Activated CD4-positive, alpha-beta T cell treated with anti-CD3 and anti-CD28 coated beads, Interleukin-2, Interleukin-6, amounts not matched to agents 100 ng/mL and 50 ng/mL, durations not matched to agents 16 hours and 8 hours (primary cell): ENCODE measurements at regions not wholly inside any gene's neighbourhood (a gene's known extent, or its start where the extent isn't known, plus 50 kb on each side); places are given as distances from the start of the nearest gene placed in this dataset.
"Not testable (repeated sequence)": the region's sequence is repeated elsewhere in the genome, so short reads cannot be mapped to it uniquely, and the experiment has no call there.

Experiments
- DNase-seq: peaks from one replicate; pipeline ENCODE4 v3.0.0-alpha.2; 2020

GRCh38 chr5:177941386-177941785, 54.7 kb downstream of the PROP1 start:
- not testable (repeated sequence) for DNase-seq

GRCh38 chr5:177939246-177940171, 56.5 kb downstream of the PROP1 start:
- peak; percentile 25 for DNase-seq

- DNase-seq = not testable (repeated sequence)
Observed at GRCh38 chr5:177938767-177939166, 57.3 kb downstream of the PROP1 start.

- DNase-seq = not testable (repeated sequence)
Observed at GRCh38 chr5:177934233-177934632, 61.8 kb downstream of the PROP1 start.

- not testable (repeated sequence) for DNase-seq
Observed at GRCh38 chr5:177930269-177931022, 65.6 kb downstream of the PROP1 start.

- not testable (repeated sequence) for DNase-seq
Observed at GRCh38 chr5:177929618-177930017, 66.4 kb downstream of the PROP1 start.

GRCh38 chr5:177927500-177927899, 68.5 kb downstream of the PROP1 start:
- not testable (repeated sequence) for DNase-seq

- DNase-seq = not testable (repeated sequence)
Observed at GRCh38 chr5:177924577-177924976, 71.5 kb downstream of the PROP1 start.

GRCh38 chr5:177923837-177924236, 72.2 kb downstream of the PROP1 start:
- not testable (repeated sequence) for DNase-seq

GRCh38 chr5:177923189-177923588, 72.9 kb downstream of the PROP1 start:
- not testable (repeated sequence) for DNase-seq

- not testable (repeated sequence) for DNase-seq
Observed at GRCh38 chr5:177909261-177909660, 86.8 kb downstream of the PROP1 start.

- DNase-seq = not testable (repeated sequence)
Observed at GRCh38 chr5:177902806-177903205, 93.2 kb downstream of the PROP1 start.

- DNase-seq = not testable (repeated sequence)
Observed at GRCh38 chr5:177900066-177900465, 96.0 kb downstream of the PROP1 start.

GRCh38 chr5:177894681-177895453, 101.2 kb downstream of the PROP1 start:
- DNase-seq = not testable (repeated sequence)

- not testable (repeated sequence) for DNase-seq
Observed at GRCh38 chr5:177892357-177892665, 103.7 kb downstream of the PROP1 start.

- peak; percentile 59 for DNase-seq
Observed at GRCh38 chr5:177891547-177892356, 104.3 kb downstream of the PROP1 start.

- not testable (repeated sequence) for DNase-seq
Observed at GRCh38 chr5:177883295-177883694, 100.6 kb upstream of the FAM153A start.

GRCh38 chr5:177875900-177876238, 93.2 kb upstream of the FAM153A start:
- DNase-seq = not testable (repeated sequence)

- DNase-seq = not testable (repeated sequence)
Observed at GRCh38 chr5:177875013-177875899, 92.6 kb upstream of the FAM153A start.

GRCh38 chr5:177863822-177864446, 81.2 kb upstream of the FAM153A start:
- DNase-seq = not testable (repeated sequence)
